GM10248 (cell line): ENCODE measurements at regions not wholly inside any gene's neighbourhood (a gene's known extent, or its start where the extent isn't known, plus 50 kb on each side); places are given as distances from the start of the nearest gene placed in this dataset.

Source experiments
- CTCF ChIA-PET: fragments of 300-600 bp; sonication (Branson Sonifier 250); formaldehyde crosslinking; extraction: SDS; loops from one replicate; lab custom pipeline; 2021; ENCODE audit warnings: antibody characterized with exemption; lab: Yijun Ruan, JAX
- POLR2A ChIA-PET: fragments of 350-650 bp; sonication (Branson Sonifier 250); formaldehyde crosslinking; extraction: SDS; loops from one replicate; lab custom pipeline; 2020; ENCODE audit warnings: antibody characterized with exemption; lab: Yijun Ruan, JAX
- DNase-seq: peaks from one replicate; pipeline ENCODE4 v3.0.0; 2012; ENCODE audit errors: extremely low spot score
- TF ChIP-seq, protein P1 (sequence below): IDR thresholded peaks from 2 replicates; pipeline ENCODE4 v1.5.1; 2012; ENCODE audit warnings: mild to moderate bottlenecking, low read depth; ENCODE audit errors: extremely low read depth, missing control alignments, control extremely low read depth

DNA sequence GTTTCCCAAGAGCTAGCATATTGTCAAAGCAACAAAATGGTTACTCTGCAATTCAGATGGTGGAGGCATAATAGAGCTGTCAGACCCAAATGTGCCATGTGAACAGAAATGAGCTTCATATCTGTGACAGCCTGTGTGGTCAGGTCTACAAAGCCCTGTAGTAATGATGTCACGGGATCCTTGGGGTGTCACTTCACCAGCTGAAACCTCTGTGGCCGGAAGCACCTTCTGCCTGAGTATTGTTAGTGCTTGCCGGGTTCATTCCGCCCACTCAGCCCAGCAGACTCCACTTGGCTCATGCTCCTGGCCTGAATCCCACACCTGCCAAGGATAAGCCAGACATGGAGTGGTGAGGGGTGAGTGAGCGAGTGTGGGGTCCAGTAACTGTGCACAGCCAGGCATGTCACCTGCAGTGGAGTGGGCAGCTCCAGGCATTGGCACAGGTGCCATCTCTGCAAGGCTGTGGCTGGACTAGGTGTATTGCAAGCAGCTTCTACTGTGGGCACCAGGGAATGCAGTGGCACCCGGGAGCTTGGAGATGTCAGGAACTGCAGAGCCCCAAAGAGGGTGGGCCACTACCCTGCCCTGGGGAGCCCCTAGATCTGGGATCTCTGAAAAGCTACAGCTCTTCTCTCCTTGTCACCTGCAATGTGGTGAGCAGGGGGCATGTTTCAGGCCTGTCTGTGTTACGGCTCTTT lies 341.9 kb upstream of the CHRM2 start:
- CTCF ChIA-PET, result no interaction called here
- POLR2A ChIA-PET, result no interaction called here

DNA sequence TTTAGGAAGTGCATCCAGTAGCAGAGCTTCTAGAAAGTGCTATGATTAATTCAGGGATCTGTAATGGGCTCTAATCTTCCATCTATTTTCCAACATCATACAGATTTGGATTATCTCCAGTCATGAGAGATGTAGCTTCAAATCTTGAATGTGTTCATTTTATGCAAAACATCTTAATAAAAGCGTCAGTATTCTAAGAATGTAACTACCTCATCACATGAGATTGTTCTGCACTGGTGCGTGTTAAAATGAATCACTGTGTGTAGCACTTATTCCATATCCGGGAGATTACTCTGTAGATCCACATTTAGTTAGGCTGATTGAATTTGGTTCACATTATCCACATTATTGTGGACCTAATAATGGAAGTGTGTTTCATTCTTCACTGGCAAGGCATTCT lies 344.9 kb upstream of the CHRM2 start:
- POLR2A ChIA-PET, result no interaction called here
- TF ChIP-seq, protein P1, sequence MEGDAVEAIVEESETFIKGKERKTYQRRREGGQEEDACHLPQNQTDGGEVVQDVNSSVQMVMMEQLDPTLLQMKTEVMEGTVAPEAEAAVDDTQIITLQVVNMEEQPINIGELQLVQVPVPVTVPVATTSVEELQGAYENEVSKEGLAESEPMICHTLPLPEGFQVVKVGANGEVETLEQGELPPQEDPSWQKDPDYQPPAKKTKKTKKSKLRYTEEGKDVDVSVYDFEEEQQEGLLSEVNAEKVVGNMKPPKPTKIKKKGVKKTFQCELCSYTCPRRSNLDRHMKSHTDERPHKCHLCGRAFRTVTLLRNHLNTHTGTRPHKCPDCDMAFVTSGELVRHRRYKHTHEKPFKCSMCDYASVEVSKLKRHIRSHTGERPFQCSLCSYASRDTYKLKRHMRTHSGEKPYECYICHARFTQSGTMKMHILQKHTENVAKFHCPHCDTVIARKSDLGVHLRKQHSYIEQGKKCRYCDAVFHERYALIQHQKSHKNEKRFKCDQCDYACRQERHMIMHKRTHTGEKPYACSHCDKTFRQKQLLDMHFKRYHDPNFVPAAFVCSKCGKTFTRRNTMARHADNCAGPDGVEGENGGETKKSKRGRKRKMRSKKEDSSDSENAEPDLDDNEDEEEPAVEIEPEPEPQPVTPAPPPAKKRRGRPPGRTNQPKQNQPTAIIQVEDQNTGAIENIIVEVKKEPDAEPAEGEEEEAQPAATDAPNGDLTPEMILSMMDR, result no peak
- CTCF ChIA-PET, result no interaction called here
- DNase-seq, result no peak

More for the DNA sequence above, 341.9 kb upstream of the CHRM2 start:
- no peak for DNase-seq
- TF ChIP-seq, protein P1, result no peak

DNA sequence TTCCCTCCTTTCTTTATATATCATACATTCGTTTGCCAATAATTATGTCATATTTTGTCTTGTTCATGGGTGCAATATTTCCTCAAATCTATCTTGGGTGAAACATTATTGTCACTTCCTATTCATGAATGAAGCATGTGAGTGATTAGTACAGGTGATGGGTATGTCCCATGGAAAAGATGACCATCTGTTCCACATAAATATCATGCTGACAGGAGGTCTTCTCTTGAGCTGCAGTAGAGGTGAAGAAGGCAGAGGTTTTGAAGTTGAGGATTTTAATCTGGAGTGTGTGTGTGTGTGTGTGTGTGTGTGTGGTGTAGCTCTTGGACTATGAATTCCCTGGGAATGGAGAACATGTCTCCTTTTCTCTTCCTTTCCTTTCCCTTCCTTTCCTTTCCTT lies 350.5 kb upstream of the CHRM2 start:
- no peak for DNase-seq
- ChIA-PET CTCF (no interaction called here), POLR2A (no interaction called here)
- TF ChIP-seq, protein P1, result no peak

DNA sequence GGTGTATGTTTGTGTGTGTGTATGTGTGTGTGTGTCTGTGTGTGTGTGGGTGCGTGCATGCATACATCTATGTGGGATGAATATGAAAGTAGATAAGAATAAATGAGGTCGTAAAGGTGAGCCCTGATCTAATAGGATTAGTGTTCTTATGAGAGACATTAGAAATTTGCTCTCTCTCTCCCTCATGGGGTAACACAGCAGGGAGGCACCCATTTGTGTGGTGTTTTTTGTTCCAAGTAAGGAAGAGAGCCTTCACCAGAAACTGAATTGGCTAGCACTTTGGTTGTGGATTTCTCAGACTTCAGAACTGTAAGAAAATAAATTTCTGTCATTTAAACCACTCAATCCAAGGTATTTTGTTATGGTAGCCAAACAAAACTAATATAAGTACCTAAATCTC lies 353.7 kb upstream of the CHRM2 start:
- DNase-seq, result no peak
- TF ChIP-seq, protein P1, result no peak
- CTCF ChIA-PET, result no interaction called here
- POLR2A ChIA-PET, result no interaction called here

DNA sequence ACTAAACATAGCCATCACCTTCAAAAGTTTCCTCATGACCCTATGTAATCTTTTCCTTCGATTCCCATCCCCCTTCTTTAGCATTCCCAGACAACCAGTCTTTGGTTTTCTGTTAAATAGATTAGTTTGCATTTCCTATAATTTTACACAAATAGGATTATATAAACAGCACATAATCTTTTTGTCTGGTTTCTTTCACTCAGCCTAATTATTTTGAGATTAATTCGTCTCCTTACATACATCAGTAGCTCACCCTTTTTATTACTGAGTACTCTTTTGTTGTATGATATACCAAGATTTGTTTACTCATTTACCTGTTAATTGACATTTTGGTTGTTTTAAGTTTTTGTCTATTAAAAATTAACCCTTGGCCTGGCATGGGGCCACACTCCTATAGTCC lies 354.7 kb upstream of the CHRM2 start:
- ChIA-PET POLR2A (no interaction called here), CTCF (interaction anchor here (1.0 kb wide), 1 partner anchor 42 kb away, joined by 4 read pairs; no protein-coding TSS in a partner anchor)
- TF ChIP-seq, protein P1, result no peak
- no peak for DNase-seq

DNA sequence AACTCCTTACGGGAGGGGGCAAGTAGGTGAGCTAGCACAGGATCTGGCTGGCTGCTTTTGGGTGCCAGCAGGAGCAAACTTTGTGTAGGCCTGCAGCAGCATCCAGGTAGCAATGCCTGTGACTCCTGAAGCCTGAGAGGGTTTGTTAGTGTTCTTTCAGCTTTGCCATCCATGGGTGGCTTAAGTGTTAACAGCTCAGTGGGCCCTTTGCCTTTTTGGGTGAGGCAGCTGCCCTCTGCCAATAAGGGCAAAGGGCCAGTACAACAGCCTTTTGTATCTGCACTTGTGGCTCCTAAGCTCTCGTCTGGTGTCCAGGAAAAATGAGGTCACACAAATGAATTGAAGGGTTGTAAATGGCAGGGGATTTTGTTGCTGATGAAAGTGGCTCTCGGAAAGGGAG lies 359.0 kb upstream of the CHRM2 start:
- TF ChIP-seq, protein P1, result no peak
- DNase-seq, result no peak
- ChIA-PET CTCF (interaction anchor here (1.2 kb wide), 1 partner anchor 41 kb away, joined by 4 read pairs; no protein-coding TSS in a partner anchor), POLR2A (no interaction called here)
